Thyroid gland (tissue), 4 donors: ENCODE measurements at regions not wholly inside any gene's neighbourhood (a gene's known extent, or its start where the extent isn't known, plus 50 kb on each side); places are given as distances from the start of the nearest gene placed in this dataset.

ENCODE experiments used
- POLR2A ChIP-seq, 2 donors: fragments of 450-650 bp; IDR thresholded peaks; one replicate each; pipeline ENCODE4 v1.6.1; 2017; ENCODE audit warnings: antibody characterized with exemption in 2 of 2, mild to moderate bottlenecking in 2 of 2, moderate library complexity in 1 of 2
- TF ChIP-seq, protein P1 (sequence below), 6 experiments: fragments of 200-600 bp in 3 of 6; fragments of 450-650 bp in 3 of 6; sonication (generic) in 3 of 6; IDR thresholded peaks; one replicate each; pipeline ENCODE4 v1.5.1; 2016 to 2019; ENCODE audit warnings: antibody characterized with exemption in 6 of 6, mild to moderate bottlenecking in 2 of 6, inconsistent platforms in 1 of 6, moderate library complexity in 1 of 6

DNA sequence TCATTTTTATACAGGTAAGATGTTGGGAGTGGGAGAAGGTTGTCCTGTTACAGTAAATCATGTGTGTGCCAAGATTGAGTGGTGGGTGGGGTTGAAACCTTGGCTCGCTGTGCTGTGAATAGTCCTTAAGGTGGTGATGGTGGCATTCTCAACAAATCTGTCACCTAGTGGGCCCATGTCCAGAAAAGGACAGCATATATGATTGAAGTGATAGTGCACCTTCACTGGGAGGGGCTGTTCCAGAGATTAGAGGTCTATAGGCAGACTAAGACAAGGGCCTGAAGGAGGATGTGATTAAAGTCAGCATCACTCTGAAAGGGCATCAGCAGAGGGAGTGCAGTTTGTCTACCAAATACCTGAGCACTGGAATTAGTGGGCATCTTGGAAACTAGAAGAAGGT, 374.2 kb upstream of the C2CD4B start:
- TF ChIP-seq, protein P1, sequence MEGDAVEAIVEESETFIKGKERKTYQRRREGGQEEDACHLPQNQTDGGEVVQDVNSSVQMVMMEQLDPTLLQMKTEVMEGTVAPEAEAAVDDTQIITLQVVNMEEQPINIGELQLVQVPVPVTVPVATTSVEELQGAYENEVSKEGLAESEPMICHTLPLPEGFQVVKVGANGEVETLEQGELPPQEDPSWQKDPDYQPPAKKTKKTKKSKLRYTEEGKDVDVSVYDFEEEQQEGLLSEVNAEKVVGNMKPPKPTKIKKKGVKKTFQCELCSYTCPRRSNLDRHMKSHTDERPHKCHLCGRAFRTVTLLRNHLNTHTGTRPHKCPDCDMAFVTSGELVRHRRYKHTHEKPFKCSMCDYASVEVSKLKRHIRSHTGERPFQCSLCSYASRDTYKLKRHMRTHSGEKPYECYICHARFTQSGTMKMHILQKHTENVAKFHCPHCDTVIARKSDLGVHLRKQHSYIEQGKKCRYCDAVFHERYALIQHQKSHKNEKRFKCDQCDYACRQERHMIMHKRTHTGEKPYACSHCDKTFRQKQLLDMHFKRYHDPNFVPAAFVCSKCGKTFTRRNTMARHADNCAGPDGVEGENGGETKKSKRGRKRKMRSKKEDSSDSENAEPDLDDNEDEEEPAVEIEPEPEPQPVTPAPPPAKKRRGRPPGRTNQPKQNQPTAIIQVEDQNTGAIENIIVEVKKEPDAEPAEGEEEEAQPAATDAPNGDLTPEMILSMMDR (IDR thresholded peaks at IDR 0.05) = no peak
- TF ChIP-seq POLR2A (IDR thresholded peaks at IDR 0.05) = no peak
